PFSK-1 (cell line): ENCODE measurements at regions not wholly inside any gene's neighbourhood (a gene's known extent, or its start where the extent isn't known, plus 50 kb on each side); places are given as distances from the start of the nearest gene placed in this dataset.

ENCODE experiments used
- FOXP2 ChIP-seq: optimal IDR thresholded peaks from 2 replicates; pipeline ENCODE3; 2011; ENCODE audit warnings: borderline replicate concordance, control low read depth, inconsistent platforms; ENCODE audit not compliant: insufficient read depth; ENCODE audit errors: extremely low read length, extremely low read depth
- POLR2AphosphoS5 ChIP-seq: IDR thresholded peaks from 2 replicates; pipeline ENCODE4 v1.6.1; 2012; ENCODE audit warnings: low read depth, mild to moderate bottlenecking, control low read depth, low read length, moderate library complexity
- SIN3A ChIP-seq: IDR thresholded peaks from 2 replicates; pipeline ENCODE4 v1.6.1; 2012; ENCODE audit warnings: mild to moderate bottlenecking, low read length, moderate library complexity, borderline replicate concordance; ENCODE audit not compliant: insufficient read depth
- TAF1 ChIP-seq: IDR thresholded peaks from 2 replicates; pipeline ENCODE4 v1.6.1; 2012; ENCODE audit warnings: low read length, control low read depth, borderline replicate concordance; ENCODE audit not compliant: insufficient read depth
- TF ChIP-seq, protein P1 (sequence below), 2 experiments: IDR thresholded peaks; 2 replicates each; pipeline versions ENCODE4 v1.6.1 to v1.8.0; 2011 to 2012; ENCODE audit warnings: low read depth in 2 of 2, low read length in 2 of 2, control low read depth in 1 of 2, inconsistent platforms in 1 of 2, mild to moderate bottlenecking in 1 of 2, moderate library complexity in 1 of 2; ENCODE audit not compliant: insufficient read depth in 1 of 2

GRCh38 chr2:143905587-143905986, 614.3 kb downstream of the ZEB2 start:
- TF ChIP-seq SIN3A = no peak
- TF ChIP-seq, protein P1, sequence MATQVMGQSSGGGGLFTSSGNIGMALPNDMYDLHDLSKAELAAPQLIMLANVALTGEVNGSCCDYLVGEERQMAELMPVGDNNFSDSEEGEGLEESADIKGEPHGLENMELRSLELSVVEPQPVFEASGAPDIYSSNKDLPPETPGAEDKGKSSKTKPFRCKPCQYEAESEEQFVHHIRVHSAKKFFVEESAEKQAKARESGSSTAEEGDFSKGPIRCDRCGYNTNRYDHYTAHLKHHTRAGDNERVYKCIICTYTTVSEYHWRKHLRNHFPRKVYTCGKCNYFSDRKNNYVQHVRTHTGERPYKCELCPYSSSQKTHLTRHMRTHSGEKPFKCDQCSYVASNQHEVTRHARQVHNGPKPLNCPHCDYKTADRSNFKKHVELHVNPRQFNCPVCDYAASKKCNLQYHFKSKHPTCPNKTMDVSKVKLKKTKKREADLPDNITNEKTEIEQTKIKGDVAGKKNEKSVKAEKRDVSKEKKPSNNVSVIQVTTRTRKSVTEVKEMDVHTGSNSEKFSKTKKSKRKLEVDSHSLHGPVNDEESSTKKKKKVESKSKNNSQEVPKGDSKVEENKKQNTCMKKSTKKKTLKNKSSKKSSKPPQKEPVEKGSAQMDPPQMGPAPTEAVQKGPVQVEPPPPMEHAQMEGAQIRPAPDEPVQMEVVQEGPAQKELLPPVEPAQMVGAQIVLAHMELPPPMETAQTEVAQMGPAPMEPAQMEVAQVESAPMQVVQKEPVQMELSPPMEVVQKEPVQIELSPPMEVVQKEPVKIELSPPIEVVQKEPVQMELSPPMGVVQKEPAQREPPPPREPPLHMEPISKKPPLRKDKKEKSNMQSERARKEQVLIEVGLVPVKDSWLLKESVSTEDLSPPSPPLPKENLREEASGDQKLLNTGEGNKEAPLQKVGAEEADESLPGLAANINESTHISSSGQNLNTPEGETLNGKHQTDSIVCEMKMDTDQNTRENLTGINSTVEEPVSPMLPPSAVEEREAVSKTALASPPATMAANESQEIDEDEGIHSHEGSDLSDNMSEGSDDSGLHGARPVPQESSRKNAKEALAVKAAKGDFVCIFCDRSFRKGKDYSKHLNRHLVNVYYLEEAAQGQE (IDR thresholded peaks at IDR 0.05; ENCODE audit: insufficient read depth in 1 of 2, low read depth in 2 of 2, low read length in 2 of 2) = no peak
- no peak for TF ChIP-seq TAF1
- no peak for TF ChIP-seq POLR2AphosphoS5
- TF ChIP-seq FOXP2 = no peak
